Ovary (tissue), 3 donors: ENCODE measurements at regions not wholly inside any gene's neighbourhood (a gene's known extent, or its start where the extent isn't known, plus 50 kb on each side); places are given as distances from the start of the nearest gene placed in this dataset.

Experiments used
- EP300 ChIP-seq: sonication (generic); formaldehyde crosslinking; IDR thresholded peaks from one replicate; pipeline ENCODE4 v1.6.1; 2017; ENCODE audit warnings: antibody characterized with exemption
- TF ChIP-seq, protein P1 (sequence below), 3 donors: fragments of 450-650 bp in 2 of 3; fragments of 200-600 bp in 1 of 3; IDR thresholded peaks; one replicate each; pipeline versions ENCODE4 v1.5.1 to v1.8.0; 2016 to 2022; ENCODE audit warnings: antibody characterized with exemption in 3 of 3, mild to moderate bottlenecking in 1 of 3
- donor health status: DM: no; HTN: no; CAD: no.

DNA sequence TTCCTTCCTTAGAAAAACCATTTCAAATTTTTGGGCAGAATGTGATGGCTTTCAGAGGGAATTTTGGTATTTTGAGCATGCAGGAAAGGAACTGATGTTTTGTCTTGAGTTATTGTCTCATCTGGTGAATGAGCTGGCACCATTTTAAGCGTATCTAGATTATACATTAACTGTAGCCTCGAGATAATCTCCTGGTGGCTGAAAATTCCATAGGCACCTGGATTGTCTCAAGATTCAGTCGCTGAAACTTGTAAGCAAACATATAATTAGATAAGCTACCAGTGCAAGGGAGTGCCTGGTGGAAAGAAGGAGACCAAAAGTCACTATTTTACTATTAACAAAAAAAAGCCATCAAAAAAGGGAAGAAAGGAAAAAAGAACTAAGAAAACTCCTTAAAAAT, 687.8 kb upstream of the DDX18 start:
- TF ChIP-seq, protein P1, sequence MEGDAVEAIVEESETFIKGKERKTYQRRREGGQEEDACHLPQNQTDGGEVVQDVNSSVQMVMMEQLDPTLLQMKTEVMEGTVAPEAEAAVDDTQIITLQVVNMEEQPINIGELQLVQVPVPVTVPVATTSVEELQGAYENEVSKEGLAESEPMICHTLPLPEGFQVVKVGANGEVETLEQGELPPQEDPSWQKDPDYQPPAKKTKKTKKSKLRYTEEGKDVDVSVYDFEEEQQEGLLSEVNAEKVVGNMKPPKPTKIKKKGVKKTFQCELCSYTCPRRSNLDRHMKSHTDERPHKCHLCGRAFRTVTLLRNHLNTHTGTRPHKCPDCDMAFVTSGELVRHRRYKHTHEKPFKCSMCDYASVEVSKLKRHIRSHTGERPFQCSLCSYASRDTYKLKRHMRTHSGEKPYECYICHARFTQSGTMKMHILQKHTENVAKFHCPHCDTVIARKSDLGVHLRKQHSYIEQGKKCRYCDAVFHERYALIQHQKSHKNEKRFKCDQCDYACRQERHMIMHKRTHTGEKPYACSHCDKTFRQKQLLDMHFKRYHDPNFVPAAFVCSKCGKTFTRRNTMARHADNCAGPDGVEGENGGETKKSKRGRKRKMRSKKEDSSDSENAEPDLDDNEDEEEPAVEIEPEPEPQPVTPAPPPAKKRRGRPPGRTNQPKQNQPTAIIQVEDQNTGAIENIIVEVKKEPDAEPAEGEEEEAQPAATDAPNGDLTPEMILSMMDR (IDR thresholded peaks at IDR 0.05): no peak
- TF ChIP-seq EP300: no peak
